Lower leg skin (tissue), 4 donors: ENCODE measurements at regions not wholly inside any gene's neighbourhood (a gene's known extent, or its start where the extent isn't known, plus 50 kb on each side); places are given as distances from the start of the nearest gene placed in this dataset.

Source experiments
- DNase-seq, 2 donors: peaks; one replicate each; pipeline ENCODE4 v3.0.0-alpha.2; 2019; ENCODE audit warnings: low spot score in 2 of 2
- H3K4me3 ChIP-seq: fragments of 200-600 bp; sonication (generic); 2 replicates; pipeline ENCODE4 v1.5.1; 2017; ENCODE audit warnings: mild to moderate bottlenecking, low read depth; ENCODE audit not compliant: poor library complexity, severe bottlenecking
- CTCF ChIP-seq, 3 donors: fragments of 450-650 bp; IDR thresholded peaks; one replicate each; pipeline ENCODE4 v1.5.1; 2016; ENCODE audit warnings: antibody characterized with exemption in 3 of 3, mild to moderate bottlenecking in 3 of 3, moderate library complexity in 2 of 3
- POLR2A ChIP-seq, 2 donors: fragments of 450-650 bp; IDR thresholded peaks; one replicate each; pipeline ENCODE4 v1.6.1; 2016 to 2017; ENCODE audit warnings: antibody characterized with exemption in 2 of 2, mild to moderate bottlenecking in 1 of 2, moderate library complexity in 1 of 2
- whole genome bisulfite sequencing, 2 donors: methylation state at CpG; one replicate each; pipeline ENCODE4 v1.1.5; 2018; 5-methylcytosine and 5-hydroxymethylcytosine counted together
- intact Hi-C: fragments of 100-400 bp; cut with DNase I; formaldehyde crosslinking; loops from one replicate; pipeline ENCODE4 v1.15.0; 2023; ENCODE audit warnings: low total_unique reads

GRCh38 chr2:175811971-175812370, 190.1 kb downstream of the LNPK start:
- intact Hi-C loops, result no loop called here
- no peak for DNase-seq
- WGBS, 2 donors, result 56 to 58% methylated on average over 2 of the region's 2 CpGs
- no peak overlapping the region for H3K4me3 ChIP-seq
- TF ChIP-seq CTCF (IDR thresholded peaks at IDR 0.05) (no peak), POLR2A (IDR thresholded peaks at IDR 0.05) (no peak)

- intact Hi-C loops, result no loop called here
- TF ChIP-seq POLR2A (IDR thresholded peaks at IDR 0.05), result no peak
- TF ChIP-seq CTCF (IDR thresholded peaks at IDR 0.05), result no peak
- H3K4me3 ChIP-seq, result no peak overlapping the region
- WGBS, 2 donors, result 96 to 100% methylated on average over 1 of the region's 1 CpG
- DNase-seq, result no peak
These were observed 193.2 kb downstream of the LNPK start for GRCh38 chr2:175808858-175809257.

- no peak for DNase-seq
- no peak overlapping the region for H3K4me3 ChIP-seq
- WGBS, 2 donors, result 48 to 60% methylated on average over 1 of the region's 1 CpG
- intact Hi-C loops, result no loop called here
- TF ChIP-seq CTCF (IDR thresholded peaks at IDR 0.05), result no peak
- no peak for TF ChIP-seq POLR2A (IDR thresholded peaks at IDR 0.05)
These were observed 194.0 kb downstream of the LNPK start for GRCh38 chr2:175808078-175808477.

GRCh38 chr2:175807031-175807873, 194.8 kb downstream of the LNPK start:
- intact Hi-C loops, result no loop called here
- no peak for DNase-seq
- 62 to 75% methylated on average over 5 of the region's 5 CpGs for WGBS, 2 donors
- no peak overlapping the region for H3K4me3 ChIP-seq
- TF ChIP-seq CTCF (IDR thresholded peaks at IDR 0.05) (no peak), POLR2A (IDR thresholded peaks at IDR 0.05) (no peak)

GRCh38 chr2:175806570-175806969, 195.5 kb downstream of the LNPK start:
- intact Hi-C loops, result no loop called here
- 63 to 75% methylated on average over 3 of the region's 3 CpGs for WGBS, 2 donors
- DNase-seq, result no peak
- H3K4me3 ChIP-seq, result no peak overlapping the region
- no peak for TF ChIP-seq CTCF (IDR thresholded peaks at IDR 0.05)
- TF ChIP-seq POLR2A (IDR thresholded peaks at IDR 0.05), result no peak

- no peak for DNase-seq
- no peak for TF ChIP-seq CTCF (IDR thresholded peaks at IDR 0.05)
- H3K4me3 ChIP-seq, result no peak overlapping the region
- 65 to 79% methylated on average over 5 of the region's 5 CpGs for WGBS, 2 donors
- intact Hi-C loops, result no loop called here
These were observed 196.0 kb downstream of the LNPK start for GRCh38 chr2:175806125-175806490.
